ENCODE measurements at regions not wholly inside any gene's neighbourhood (a gene's known extent, or its start where the extent isn't known, plus 50 kb on each side); places are given as distances from the start of the nearest gene placed in this dataset.

- no peak for DNase-seq
Observed at GRCh38 chr6:122524056-122524455, 52.4 kb upstream of the SERINC1 start.

- peak; percentile 12 for DNase-seq
Observed at GRCh38 chr6:122530440-122531046, 58.9 kb upstream of the SERINC1 start.

- no peak for DNase-seq
Observed at GRCh38 chr6:122548281-122548680, 61.9 kb upstream of the PKIB start.

- no peak for DNase-seq
Observed at GRCh38 chr6:122548820-122549219, 61.4 kb upstream of the PKIB start.

GRCh38 chr6:122553697-122554096, 56.5 kb upstream of the PKIB start:
- DNase-seq = no peak

GRCh38 chr6:122555561-122555960, 54.6 kb upstream of the PKIB start:
- DNase-seq = no peak

- DNase-seq = no peak
Observed at GRCh38 chr6:122558080-122558479, 52.1 kb upstream of the PKIB start.

Data from NCI-H1048 (cell line).